Activated CD8-positive, alpha-beta T cell treated with anti-CD3 and anti-CD28 coated beads for 36 hours (primary cell): ENCODE measurements at regions not wholly inside any gene's neighbourhood (a gene's known extent, or its start where the extent isn't known, plus 50 kb on each side); places are given as distances from the start of the nearest gene placed in this dataset.

Source experiments
- ATAC-seq: fragments of 200-7000 bp; cut with Tn5 transposase; one replicate; pipeline ENCODE4 v1.10.0; 2021; ENCODE audit warnings: mild to moderate bottlenecking, moderate library complexity
- CTCF ChIA-PET: fragments of 350-600 bp; sonication (Branson Sonifier 250); formaldehyde crosslinking; loops from one replicate; lab custom pipeline; 2021; ENCODE audit warnings: antibody characterized with exemption; lab: Charles Lee
- POLR2A ChIA-PET: fragments of 350-600 bp; sonication (Branson Sonifier 250); formaldehyde crosslinking; loops from one replicate; lab custom pipeline; 2021; ENCODE audit warnings: antibody characterized with exemption; lab: Charles Lee
- DNase-seq: peaks from one replicate; pipeline ENCODE4 v3.0.0-alpha.2; 2020
- H3K27ac Mint-ChIP-seq: one replicate; pipeline ENCODE4 v1.8.0; 2021; ENCODE audit warnings: mild to moderate bottlenecking, mixed read lengths
- H3K27me3 Mint-ChIP-seq: one replicate; pipeline ENCODE4 v1.8.0; 2021; ENCODE audit warnings: mixed read lengths
- H3K36me3 Mint-ChIP-seq: one replicate; pipeline ENCODE4 v1.8.0; 2021; ENCODE audit warnings: low read depth, mixed read lengths
- H3K4me1 Mint-ChIP-seq: one replicate; pipeline ENCODE4 v1.8.0; 2021; ENCODE audit warnings: low read depth, mixed read lengths
- H3K4me3 Mint-ChIP-seq: one replicate; pipeline ENCODE4 v1.8.0; 2021; ENCODE audit warnings: mild to moderate bottlenecking, moderate library complexity, mixed read lengths
- H3K9me3 Mint-ChIP-seq: one replicate; pipeline ENCODE4 v1.8.0; 2021; ENCODE audit warnings: mixed read lengths
- CTCF ChIP-seq: fragments of 200-600 bp; IDR thresholded peaks from one replicate; pipeline ENCODE4 v1.8.0; 2022; ENCODE audit warnings: antibody characterized with exemption, mild to moderate bottlenecking
- intact Hi-C: fragments of 100-400 bp; cut with micrococcal nuclease; formaldehyde crosslinking; loops from one replicate; pipeline ENCODE4 v1.10.0; 2022

- intact Hi-C loops, result no loop called here
- no peaks in the 10 kb centered on the region for H3K9me3 Mint-ChIP-seq
- ChIA-PET CTCF (no interaction called here), POLR2A (no interaction called here)
- no peak overlapping the region for H3K27ac Mint-ChIP-seq
- no peak for TF ChIP-seq CTCF
- DNase-seq (no peak), ATAC-seq (no peak)
- no peaks in the 10 kb centered on the region for H3K27me3 Mint-ChIP-seq
- no peaks in the 10 kb centered on the region for H3K36me3 Mint-ChIP-seq
- H3K4me1 Mint-ChIP-seq, result no peaks in the 10 kb centered on the region
- H3K4me3 Mint-ChIP-seq, result no peak overlapping the region
Observed at GRCh38 chr3:68479779-68480178, 452.6 kb downstream of the TAFA4 start.

GRCh38 chr3:68468695-68469375 lies 463.5 kb downstream of the TAFA4 start:
- H3K4me3 Mint-ChIP-seq, result no peak overlapping the region
- POLR2A ChIA-PET, result no interaction called here
- no peak for TF ChIP-seq CTCF
- H3K9me3 Mint-ChIP-seq, result no peaks in the 10 kb centered on the region
- DNase-seq (no peak), ATAC-seq (no peak)
- H3K27me3 Mint-ChIP-seq, result no peaks in the 10 kb centered on the region
- no peaks in the 10 kb centered on the region for H3K36me3 Mint-ChIP-seq
- H3K27ac Mint-ChIP-seq, result no peak overlapping the region
- CTCF ChIA-PET, result no interaction called here
- intact Hi-C loops, result no loop called here
- H3K4me1 Mint-ChIP-seq, result no peaks in the 10 kb centered on the region

- Mint-ChIP-seq H3K9me3 (no peaks in the 10 kb centered on the region), H3K4me1 (no peaks in the 10 kb centered on the region), H3K27me3 (no peaks in the 10 kb centered on the region), H3K27ac (no peak overlapping the region), H3K4me3 (no peak overlapping the region), H3K36me3 (no peaks in the 10 kb centered on the region)
- no peak for DNase-seq
- no peak for TF ChIP-seq CTCF
- ChIA-PET POLR2A (no interaction called here), CTCF (no interaction called here)
- ATAC-seq, result no peak
- intact Hi-C loops, result no loop called here
Observed at GRCh38 chr3:68467465-68467864, 464.9 kb downstream of the TAFA4 start.

- ChIA-PET CTCF (no interaction called here), POLR2A (no interaction called here)
- Mint-ChIP-seq H3K4me1 (no peaks in the 10 kb centered on the region), H3K9me3 (peaks cover 7% of the 10 kb centered on the region), H3K4me3 (no peak overlapping the region), H3K27me3 (no peaks in the 10 kb centered on the region), H3K36me3 (no peaks in the 10 kb centered on the region), H3K27ac (no peak overlapping the region)
- intact Hi-C loops, result no loop called here
- ATAC-seq (no peak), DNase-seq (no peak)
- TF ChIP-seq CTCF, result no peak
Observed at GRCh38 chr3:68458581-68458980, 473.8 kb downstream of the TAFA4 start.

DNA sequence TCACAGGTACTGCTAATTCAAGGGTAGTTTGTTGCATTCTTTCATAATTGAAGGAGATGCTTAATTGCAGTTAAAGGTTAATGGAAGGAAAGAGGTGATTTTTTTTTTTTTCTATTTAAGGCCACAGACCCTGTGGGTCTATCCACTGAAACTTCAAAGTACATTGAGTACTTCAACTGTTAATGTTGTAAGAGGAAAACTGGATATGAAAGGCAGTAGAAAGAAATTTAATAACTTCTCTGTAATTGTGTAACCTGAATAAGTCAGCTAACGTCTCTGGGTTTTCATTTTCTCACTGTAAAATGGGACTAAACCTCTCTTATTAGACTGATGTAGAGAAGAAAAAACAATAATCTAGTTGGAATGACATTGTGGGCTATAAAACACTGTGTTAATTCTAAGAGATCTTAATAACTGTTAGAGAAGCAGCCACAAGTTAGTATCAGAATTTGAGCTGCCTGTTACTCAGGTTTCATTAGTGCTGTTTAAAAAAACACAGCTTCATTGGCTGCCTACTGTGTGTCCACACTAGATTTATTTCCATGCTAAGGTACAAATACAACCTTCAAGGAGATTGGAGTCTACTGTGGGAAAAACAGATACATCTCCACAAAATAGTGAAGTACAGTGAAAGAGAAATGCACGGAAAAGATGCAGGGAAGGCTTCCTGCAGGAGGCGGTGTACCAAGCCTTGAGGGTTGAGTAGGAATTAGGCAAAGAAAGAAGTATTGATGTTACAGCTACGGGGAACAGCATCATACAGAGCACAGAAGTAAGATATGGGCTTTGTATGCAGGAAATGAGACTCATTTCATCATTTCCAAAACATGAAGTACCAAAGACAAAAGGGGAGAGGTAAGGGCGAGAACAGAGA lies 483.6 kb downstream of the TAFA4 start:
- CTCF ChIA-PET, result no interaction called here

More for the DNA sequence above, 483.6 kb downstream of the TAFA4 start:
- no peak for TF ChIP-seq CTCF
- H3K4me1 Mint-ChIP-seq, result no peaks in the 10 kb centered on the region
- no peaks in the 10 kb centered on the region for H3K9me3 Mint-ChIP-seq
- POLR2A ChIA-PET, result no interaction called here
- intact Hi-C loops, result no loop called here
- no peak for DNase-seq
- ATAC-seq, result no peak
- no peak overlapping the region for H3K4me3 Mint-ChIP-seq
- no peaks in the 10 kb centered on the region for H3K27me3 Mint-ChIP-seq
- H3K36me3 Mint-ChIP-seq, result no peaks in the 10 kb centered on the region
- no peak overlapping the region for H3K27ac Mint-ChIP-seq
